Erythroblast (primary cell): ENCODE measurements at regions not wholly inside any gene's neighbourhood (a gene's known extent, or its start where the extent isn't known, plus 50 kb on each side); places are given as distances from the start of the nearest gene placed in this dataset.

Experiments used
- DNase-seq, 2 experiments: peaks; one replicate each; lab custom pipeline; 2025; lab: John Stamatoyannopoulos, UW
- GATA1 ChIP-seq: IDR thresholded peaks from 2 replicates; pipeline ENCODE4 v1.6.1; 2011; ENCODE audit warnings: low read depth, mild to moderate bottlenecking, control low read depth, low read length, moderate library complexity
- POLR2A ChIP-seq: IDR thresholded peaks from 2 replicates; pipeline ENCODE4 v1.6.1; 2011; ENCODE audit warnings: mild to moderate bottlenecking, low read length

- TF ChIP-seq GATA1 (no peak), POLR2A (no peak)
- no peak for DNase-seq
These were observed 271.8 kb upstream of the SMARCA2 start for GRCh38 chr9:1743121-1743960.

- DNase-seq, result no peak
- TF ChIP-seq POLR2A (no peak), GATA1 (no peak)
These were observed 269.2 kb upstream of the SMARCA2 start for GRCh38 chr9:1745980-1746379.

GRCh38 chr9:1747417-1747967, 267.7 kb upstream of the SMARCA2 start:
- no peak for DNase-seq
- TF ChIP-seq POLR2A (no peak), GATA1 (no peak)

DNA sequence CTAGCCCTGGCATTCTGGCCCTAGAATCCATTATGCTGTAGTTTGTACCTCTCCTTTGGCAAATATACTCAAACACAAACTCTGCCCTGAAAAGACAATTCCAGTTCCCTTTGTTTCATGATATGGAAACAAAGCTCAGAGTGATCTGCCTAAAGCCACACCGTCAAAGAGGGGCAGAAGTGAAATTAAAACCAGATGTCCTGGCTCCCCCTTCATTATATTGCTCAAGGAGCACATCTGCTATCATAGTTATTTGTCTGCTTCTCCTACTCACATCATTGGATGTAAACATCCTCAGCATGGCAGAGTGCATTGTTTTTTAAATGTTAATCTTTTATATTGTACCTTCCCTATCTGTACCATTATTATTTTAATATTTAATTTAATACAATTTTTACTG, 266.7 kb upstream of the SMARCA2 start:
- no peak for DNase-seq
- TF ChIP-seq POLR2A (no peak), GATA1 (no peak)

DNA sequence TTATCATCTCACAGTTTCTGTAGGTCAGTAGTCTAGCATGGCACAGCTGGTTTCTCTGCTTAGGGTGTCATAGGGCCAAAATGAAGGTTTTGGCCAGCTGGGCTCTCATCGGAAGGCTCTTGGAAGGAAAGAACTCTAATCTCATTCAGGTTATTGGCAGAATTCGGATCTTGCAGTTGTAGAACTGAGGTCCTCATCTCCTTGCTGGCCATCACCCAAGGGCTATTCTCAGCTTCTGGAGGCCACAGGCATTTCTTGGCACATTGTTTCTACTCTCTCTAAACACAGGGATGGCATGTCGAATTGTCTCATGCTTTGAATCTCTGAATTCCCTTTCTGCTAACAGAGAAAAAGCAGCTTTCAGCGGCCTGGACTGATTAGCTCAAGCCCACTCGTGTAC, 258.0 kb upstream of the SMARCA2 start:
- TF ChIP-seq GATA1 (no peak), POLR2A (no peak)
- no peak for DNase-seq

DNA sequence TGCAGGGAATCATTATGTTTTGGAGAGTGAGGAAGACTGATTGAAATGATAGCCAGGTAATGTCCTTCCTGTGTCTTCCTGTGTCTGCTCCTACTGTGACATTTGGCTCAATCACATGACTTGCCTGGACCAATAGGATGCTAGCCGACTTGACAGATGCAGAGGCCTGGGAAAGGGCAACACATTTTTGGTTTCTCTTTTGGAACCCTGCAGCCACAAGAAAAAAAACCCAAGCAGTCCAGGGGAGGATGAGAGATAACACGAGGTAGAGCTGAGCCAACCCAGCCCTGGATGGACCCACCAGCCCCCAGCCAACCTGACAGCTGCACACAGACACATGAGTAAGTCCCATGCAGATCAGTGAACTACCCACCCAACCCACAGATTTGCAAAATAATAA, 256.1 kb upstream of the SMARCA2 start:
- TF ChIP-seq POLR2A (no peak), GATA1 (no peak)
- DNase-seq, result no peak

- TF ChIP-seq GATA1 (no peak), POLR2A (no peak)
- no peak for DNase-seq
These were observed 255.3 kb upstream of the SMARCA2 start for GRCh38 chr9:1759771-1760300.

GRCh38 chr9:1761807-1762206, 253.3 kb upstream of the SMARCA2 start:
- DNase-seq, result no peak
- TF ChIP-seq GATA1 (no peak), POLR2A (no peak)

GRCh38 chr9:1766042-1766441, 249.1 kb upstream of the SMARCA2 start:
- DNase-seq, result no peak
- TF ChIP-seq POLR2A (no peak), GATA1 (no peak)

GRCh38 chr9:1768561-1768960, 246.6 kb upstream of the SMARCA2 start:
- TF ChIP-seq GATA1 (no peak), POLR2A (no peak)
- no peak for DNase-seq

DNA sequence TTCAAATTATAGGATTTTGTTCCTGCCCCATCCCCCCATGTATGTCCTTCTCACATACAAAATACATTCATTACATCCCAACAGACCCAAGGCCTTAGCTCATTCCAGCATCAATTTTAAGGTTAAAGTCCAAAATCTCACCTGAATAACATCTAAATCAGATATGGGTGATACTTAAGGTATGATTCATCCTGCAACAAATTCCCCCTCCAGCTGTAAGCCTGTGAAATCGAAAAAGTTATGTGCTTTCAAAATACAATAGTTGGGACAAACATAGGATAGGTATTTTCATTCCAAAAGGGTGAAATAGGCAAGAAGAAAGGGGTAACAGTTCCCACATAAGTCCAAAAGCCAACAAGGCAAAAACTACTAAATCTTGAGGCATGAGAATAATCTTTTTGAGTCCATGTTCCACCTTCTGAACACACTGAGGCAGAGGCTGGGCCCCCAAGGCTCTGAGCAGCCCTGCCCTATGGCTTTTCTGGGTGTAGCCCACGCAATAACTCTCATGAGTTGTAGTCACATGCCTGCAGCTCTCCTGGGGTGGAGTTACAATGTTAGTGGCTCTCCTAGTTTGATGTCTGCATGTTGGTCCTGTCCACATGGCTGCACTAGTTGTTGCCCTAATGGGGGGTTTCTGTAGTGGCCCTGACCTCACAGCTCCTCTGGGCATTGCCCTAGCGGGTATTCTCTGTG, 243.9 kb upstream of the SMARCA2 start:
- TF ChIP-seq POLR2A (no peak), GATA1 (no peak)
- DNase-seq, result no peak

- no peak for DNase-seq
- TF ChIP-seq GATA1, result no peak
- TF ChIP-seq POLR2A, result no peak
These were observed 239.9 kb upstream of the SMARCA2 start for GRCh38 chr9:1775230-1775629.

DNA sequence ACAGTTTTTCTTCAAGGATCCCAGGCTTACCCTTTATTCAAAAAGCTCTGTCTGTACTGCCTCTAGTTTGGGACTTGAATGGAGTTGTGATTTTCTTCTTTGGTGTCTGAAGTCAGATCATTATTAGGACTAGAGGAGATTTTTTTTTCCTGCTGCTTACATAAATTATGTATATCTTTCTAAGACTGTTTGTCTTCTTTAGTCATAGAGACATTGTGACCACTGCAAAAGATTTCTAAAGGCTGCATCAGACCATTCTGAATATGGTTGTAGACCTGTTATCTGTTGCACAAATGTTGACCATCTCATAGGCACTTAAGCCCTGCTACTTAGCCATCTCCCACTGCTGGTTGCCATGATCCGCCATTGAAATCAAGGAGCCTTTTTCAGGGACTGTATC, 238.5 kb upstream of the SMARCA2 start:
- DNase-seq, result no peak
- TF ChIP-seq POLR2A (no peak), GATA1 (no peak)

GRCh38 chr9:1791191-1791590, 224.0 kb upstream of the SMARCA2 start:
- DNase-seq, result no peak
- TF ChIP-seq GATA1 (no peak), POLR2A (no peak)
